H1 (cell line): ENCODE measurements at regions not wholly inside any gene's neighbourhood (a gene's known extent, or its start where the extent isn't known, plus 50 kb on each side); places are given as distances from the start of the nearest gene placed in this dataset.
A peak's percentile ranks its signal among the peaks of the same experiment; 100 is the strongest.

ENCODE experiments used
- CTCF ChIA-PET: fragments of 300-600 bp; sonication (Branson Sonifier 250); formaldehyde crosslinking; loops from one replicate; lab custom pipeline; 2021; ENCODE audit not compliant: partially characterized antibody; lab: Charles Lee
- POLR2A ChIA-PET: fragments of 300-600 bp; sonication (Branson Sonifier 250); formaldehyde crosslinking; loops from one replicate; lab custom pipeline; 2021; ENCODE audit warnings: inconsistent platforms; ENCODE audit not compliant: partially characterized antibody; lab: Charles Lee
- DNase-seq, 2 experiments: peaks; one replicate each; pipeline versions ENCODE4 v3.0.0 to v3.0.0-alpha.2; 2010 to 2022; ENCODE audit warnings: low spot score in 2 of 2, low read depth in 1 of 2, mixed read lengths in 1 of 2
- FAIRE-seq: peaks from 2 replicates; lab custom pipeline; 2011; peaks lifted over from hg19 to GRCh38; lab: Jason Lieb, UNC
- H2AFZ ChIP-seq: 2 replicates; pipeline ENCODE4 v1.8.1; 2012; ENCODE audit warnings: low read length, inconsistent platforms
- H2AK5ac ChIP-seq: 2 replicates; pipeline ENCODE4 v1.6.1; 2013; ENCODE audit warnings: low read depth, low read length
- H2BK120ac ChIP-seq: replicated peaks from 2 replicates; pipeline ENCODE3; 2013; ENCODE audit warnings: low read depth, low read length, inconsistent platforms
- H2BK12ac ChIP-seq: 2 replicates; pipeline ENCODE4 v1.6.1; 2013; ENCODE audit warnings: low read depth, low read length
- H2BK15ac ChIP-seq: 2 replicates; pipeline ENCODE4 v1.6.1; 2013; ENCODE audit warnings: low read length
- H2BK20ac ChIP-seq: 2 replicates; pipeline ENCODE4 v1.6.1; 2013; ENCODE audit warnings: low read length
- H2BK5ac ChIP-seq: 2 replicates; pipeline ENCODE4 v1.6.1; 2013; ENCODE audit warnings: low read depth, low read length
- H3K14ac ChIP-seq: 2 replicates; pipeline ENCODE4 v1.6.1; 2013; ENCODE audit warnings: inconsistent platforms; ENCODE audit not compliant: insufficient read length
- H3K18ac ChIP-seq: 2 replicates; pipeline ENCODE4 v1.6.1; 2013; ENCODE audit warnings: low read length; ENCODE audit errors: extremely low read depth
- H3K23ac ChIP-seq: 2 replicates; pipeline ENCODE4 v1.6.1; 2013; ENCODE audit warnings: inconsistent platforms; ENCODE audit not compliant: insufficient read length
- H3K23me2 ChIP-seq: 2 replicates; pipeline ENCODE4 v1.6.1; 2013; ENCODE audit warnings: low read depth, low read length
- H3K27ac ChIP-seq: 2 replicates; pipeline ENCODE4 v1.6.1; 2011; ENCODE audit warnings: low read depth, low read length, inconsistent platforms
- H3K27me3 ChIP-seq, 4 experiments: replicated peaks in 1 of 4; 1 replicate in 1 of 4; 2 replicates in 3 of 4; pipeline versions ENCODE4 v1.6.1 to v1.8.1; 2011 to 2013; ENCODE audit warnings: low read length in 3 of 4, mild to moderate bottlenecking in 3 of 4, inconsistent platforms in 2 of 4, mixed read lengths in 2 of 4, moderate library complexity in 1 of 4; ENCODE audit not compliant: control insufficient read depth in 3 of 4, insufficient read depth in 3 of 4; ENCODE audit errors: extremely low read depth in 1 of 4
- H3K36me3 ChIP-seq, 4 experiments: 2 replicates each; pipeline versions ENCODE4 v1.6.1 to v1.8.1; 2011 to 2013; ENCODE audit warnings: mild to moderate bottlenecking in 4 of 4, low read length in 3 of 4, moderate library complexity in 2 of 4, control low read depth in 1 of 4, inconsistent platforms in 1 of 4; ENCODE audit not compliant: insufficient read depth in 4 of 4, control insufficient read depth in 2 of 4
- H3K4ac ChIP-seq: replicated peaks from 2 replicates; pipeline ENCODE3; 2013; ENCODE audit warnings: low read length, low read depth, mixed read lengths, inconsistent platforms; ENCODE audit not compliant: insufficient read length
- H3K4me1 ChIP-seq, 4 experiments: replicated peaks in 1 of 4; 1 replicate in 1 of 4; 2 replicates in 3 of 4; pipeline versions ENCODE4 v1.6.1 to v1.8.1; 2011 to 2013; ENCODE audit warnings: low read length in 3 of 4, inconsistent platforms in 2 of 4, mixed read lengths in 1 of 4; ENCODE audit not compliant: insufficient read depth in 4 of 4, control insufficient read depth in 3 of 4
- H3K4me2 ChIP-seq, 2 experiments: 2 replicates each; pipeline versions ENCODE4 v1.6.1 to v1.8.1; 2011 to 2013; ENCODE audit warnings: low read depth in 2 of 2, low read length in 2 of 2, control low read depth in 1 of 2, inconsistent platforms in 1 of 2, mild to moderate bottlenecking in 1 of 2; ENCODE audit not compliant: insufficient read depth in 1 of 2
- H3K4me3 ChIP-seq, 4 experiments: fragments of 200-600, 300-600 bp in 1 of 4; sonication (generic), shearing (Covaris generic), sonication (Bioruptor Twin) in 1 of 4; 2 replicates each; pipeline versions ENCODE4 v1.5.1 to v1.8.1; 2011 to 2016; ENCODE audit warnings: low read length in 4 of 4, low read depth in 3 of 4, control low read depth in 2 of 4, inconsistent platforms in 2 of 4, mild to moderate bottlenecking in 2 of 4, mixed read lengths in 1 of 4, moderate library complexity in 1 of 4; ENCODE audit not compliant: insufficient read depth in 2 of 4; ENCODE audit errors: extremely low read depth in 1 of 4
- H3K56ac ChIP-seq: replicated peaks from 2 replicates; pipeline ENCODE3; 2013; ENCODE audit warnings: low read depth, mild to moderate bottlenecking, mixed read lengths, low read length, inconsistent platforms; ENCODE audit not compliant: insufficient read length
- H3K79me1 ChIP-seq: 2 replicates; pipeline ENCODE4 v1.6.1; 2013; ENCODE audit warnings: low read depth, low read length, control low read depth
- H3K79me2 ChIP-seq, 2 experiments: 2 replicates each; pipeline versions ENCODE4 v1.6.1 to v1.8.1; 2012 to 2013; ENCODE audit warnings: low read length in 2 of 2, mild to moderate bottlenecking in 2 of 2, inconsistent platforms in 1 of 2; ENCODE audit not compliant: insufficient read depth in 2 of 2, control insufficient read depth in 1 of 2
- H3K9ac ChIP-seq, 4 experiments: replicated peaks in 1 of 4; 1 replicate in 1 of 4; 2 replicates in 3 of 4; pipeline versions ENCODE4 v1.6.1 to v1.8.1; 2011 to 2013; ENCODE audit warnings: low read depth in 3 of 4, low read length in 3 of 4, control low read depth in 2 of 4, mild to moderate bottlenecking in 2 of 4, moderate library complexity in 2 of 4, inconsistent platforms in 1 of 4; ENCODE audit errors: extremely low read depth in 1 of 4
- H3K9me3 ChIP-seq, 2 experiments: 2 replicates each; pipeline versions ENCODE4 v1.6.1 to v1.8.1; 2012 to 2013; ENCODE audit warnings: mild to moderate bottlenecking in 2 of 2, moderate library complexity in 2 of 2, control low read depth in 1 of 2, inconsistent platforms in 1 of 2, low read depth in 1 of 2, low read length in 1 of 2, mixed read lengths in 1 of 2; ENCODE audit not compliant: insufficient read depth in 2 of 2
- H4K20me1 ChIP-seq, 2 experiments: replicated peaks in 1 of 2; 2 replicates each; pipeline versions ENCODE3 to v1.8.1; 2011 to 2013; ENCODE audit warnings: inconsistent platforms in 2 of 2, low read length in 2 of 2, mild to moderate bottlenecking in 1 of 2; ENCODE audit not compliant: insufficient read depth in 2 of 2, control insufficient read depth in 1 of 2
- H4K5ac ChIP-seq: 2 replicates; pipeline ENCODE4 v1.6.1; 2013; ENCODE audit warnings: low read length, low read depth, mixed read lengths, inconsistent platforms; ENCODE audit not compliant: insufficient read length
- H4K8ac ChIP-seq: 2 replicates; pipeline ENCODE4 v1.8.0; 2013; ENCODE audit warnings: mild to moderate bottlenecking, moderate library complexity, low read length, inconsistent platforms; ENCODE audit not compliant: insufficient read depth; ENCODE audit errors: extremely low read depth
- H4K91ac ChIP-seq: replicated peaks from 2 replicates; pipeline ENCODE3; 2013; ENCODE audit warnings: low read length, mixed read lengths, inconsistent platforms; ENCODE audit not compliant: insufficient read length
- CEBPB ChIP-seq: IDR thresholded peaks from 2 replicates; pipeline ENCODE4 v1.6.1; 2012; ENCODE audit warnings: low read depth, low read length
- TCF12 ChIP-seq: IDR thresholded peaks from 2 replicates; pipeline ENCODE4 v1.6.1; 2011; ENCODE audit warnings: low read depth, mild to moderate bottlenecking, low read length
- WGBS, 2 experiments: shearing (Covaris generic) in 1 of 2; methylation state at CpG; one replicate each; pipeline versions ENCODE4 v1.1.6 to v1.1.7; 2013 to 2015; ENCODE audit warnings: low lambda C conversion rate in 2 of 2, mixed read lengths in 2 of 2, inconsistent platforms in 1 of 2, low coverage in 1 of 2, missing lambda C conversion rate in 1 of 2; ENCODE audit not compliant: insufficient replicate concordance in 2 of 2, insufficient coverage in 1 of 2, insufficient read length in 1 of 2; ENCODE audit errors: extremely low coverage in 1 of 2, missing lambda C conversion rate in 1 of 2; 5-methylcytosine and 5-hydroxymethylcytosine counted together

GRCh38 chr4:128635141-128635954 is 174.2 kb upstream of the JADE1 start:
- no peak overlapping the region for H3K4me2 ChIP-seq
- peak overlapping the region; percentile 68; the same call in 1 of the 2 replicates for H2AFZ ChIP-seq
- no peak overlapping the region for H4K5ac ChIP-seq

More at GRCh38 chr4:128635141-128635954, 174.2 kb upstream of the JADE1 start:
- Histone ChIP-seq H3K36me3 (no peaks in the 10 kb centered on the region), H2BK5ac (peak overlapping the region; percentile 95; the same call in 1 of the 2 replicates), H3K79me2 (no peaks in the 10 kb centered on the region), H3K56ac (no peak overlapping the region), H3K79me1 (no peaks in the 10 kb centered on the region; the same call in 1 of the 2 replicates), H3K4ac (no peak overlapping the region), H3K27ac (no peak overlapping the region), H2BK20ac (peak overlapping the region; percentile 84), H3K27me3 (no peaks in the 10 kb centered on the region), H2AK5ac (no peak overlapping the region), H3K23me2 (no peaks in the 10 kb centered on the region), H3K4me3 (no peak overlapping the region), H3K18ac (peak overlapping the region; percentile 28), H4K20me1 (no peaks in the 10 kb centered on the region), H3K9me3 (no peaks in the 10 kb centered on the region), H3K23ac (no peak overlapping the region), H3K4me1 (peaks cover 2 to 14% (median 13%) of the 10 kb centered on the region in 4 experiments; a peak in 6 of 7 replicates), H3K14ac (no peak overlapping the region), H2BK12ac (peak overlapping the region; percentile 60; the same call in 1 of the 2 replicates), H2BK120ac (no peak overlapping the region), H4K8ac (no peak overlapping the region), H4K91ac (peak overlapping the region; percentile 29), H2BK15ac (no peak overlapping the region), H3K9ac (no peak overlapping the region)
- TF ChIP-seq CEBPB = peak; percentile 48; the same call in 1 of the 2 replicates
- TF ChIP-seq TCF12 = no peak
- DNase-seq = peak in 1 of 2 experiments; percentile 42
- CTCF ChIA-PET = interaction anchor here (0.8 to 1.7 kb wide), 3 partner anchors 8 to 61 kb away, joined by 3 to 5 read pairs (median 3); no protein-coding TSS in a partner anchor
- FAIRE-seq = no peak
- WGBS, 2 experiments = 83% methylated on average over 19 of the region's 19 CpGs; no CpG with 5 or more reads in 1 of the 2 experiments
- POLR2A ChIA-PET = no interaction called here
